ENCODE measurements at regions not wholly inside any gene's neighbourhood (a gene's known extent, or its start where the extent isn't known, plus 50 kb on each side); places are given as distances from the start of the nearest gene placed in this dataset.

- FAIRE-seq (no peak), DNase-seq (ENCODE audit: low read depth in 1 of 2, low spot score in 2 of 2) (no peak)
- H3K36me3 ChIP-seq (ENCODE audit: control insufficient read depth in 2 of 4, insufficient read depth in 4 of 4, low read length in 3 of 4): no peaks in the 10 kb centered on the region
- no peak overlapping the region for H4K8ac ChIP-seq (ENCODE audit: extremely low read depth, insufficient read depth, low read length)
- no peak overlapping the region for H3K14ac ChIP-seq (ENCODE audit: insufficient read length)
- no peak overlapping the region for H2BK12ac ChIP-seq (ENCODE audit: low read depth, low read length)
- H3K27ac ChIP-seq (ENCODE audit: low read depth, low read length): no peak overlapping the region
- H2BK120ac ChIP-seq (replicated peaks; ENCODE audit: low read depth, low read length): no peak overlapping the region
- H3K4me1 ChIP-seq (replicated peaks in 1 of 4; ENCODE audit: control insufficient read depth in 3 of 4, insufficient read depth in 4 of 4, low read length in 3 of 4): no peaks in the 10 kb centered on the region; a peak in 1 of 7 replicates
- no peak overlapping the region for H3K23ac ChIP-seq (ENCODE audit: insufficient read length)
- POLR2A ChIA-PET (ENCODE audit: partially characterized antibody): interaction anchor here (1.4 kb wide), 1 partner anchor 70 kb away, joined by 4 read pairs; no protein-coding TSS in a partner anchor
- no peak overlapping the region for H4K5ac ChIP-seq (ENCODE audit: insufficient read length, low read depth, low read length)
- H3K79me2 ChIP-seq (ENCODE audit: control insufficient read depth in 1 of 2, insufficient read depth in 2 of 2, low read length in 2 of 2): no peaks in the 10 kb centered on the region
- H3K4me2 ChIP-seq (ENCODE audit: insufficient read depth in 1 of 2, low read depth in 2 of 2, low read length in 2 of 2): no peak overlapping the region
- CTCF ChIA-PET (ENCODE audit: partially characterized antibody): interaction anchor here (0.9 to 1.3 kb wide), 2 partner anchors 17 to 111 kb away, joined by 3 read pairs; no protein-coding TSS in a partner anchor
- peaks cover 0 to 2% of the 10 kb centered on the region in 2 experiments for H4K20me1 ChIP-seq (replicated peaks in 1 of 2; ENCODE audit: control insufficient read depth in 1 of 2, insufficient read depth in 2 of 2, low read length in 2 of 2)
- no peak overlapping the region for H2BK20ac ChIP-seq (ENCODE audit: low read length)
- WGBS, 2 experiments (ENCODE audit: extremely low coverage in 1 of 2, insufficient coverage in 1 of 2, insufficient read length in 1 of 2, insufficient replicate concordance in 2 of 2, low coverage in 1 of 2, low lambda C conversion rate in 2 of 2, missing lambda C conversion rate in 1 of 2): 89% methylated on average over 7 of the region's 7 CpGs; no CpG with 5 or more reads in 1 of the 2 experiments
- no peak overlapping the region for H3K9ac ChIP-seq (replicated peaks in 1 of 4; ENCODE audit: extremely low read depth in 1 of 4, low read depth in 3 of 4, low read length in 3 of 4)
- H3K9me3 ChIP-seq (ENCODE audit: insufficient read depth in 2 of 2, low read depth in 1 of 2, low read length in 1 of 2): no peaks in the 10 kb centered on the region
- no peak overlapping the region for H3K4ac ChIP-seq (replicated peaks; ENCODE audit: insufficient read length, low read depth, low read length)
- no peaks in the 10 kb centered on the region for H3K27me3 ChIP-seq (replicated peaks in 1 of 4; ENCODE audit: control insufficient read depth in 3 of 4, extremely low read depth in 1 of 4, insufficient read depth in 3 of 4, low read length in 3 of 4)
- no peak overlapping the region for H3K56ac ChIP-seq (replicated peaks; ENCODE audit: insufficient read length, low read depth, low read length)
- H2BK5ac ChIP-seq (ENCODE audit: low read depth, low read length): no peak overlapping the region
- H2BK15ac ChIP-seq (ENCODE audit: low read length): no peak overlapping the region
- no peak overlapping the region for H3K18ac ChIP-seq (ENCODE audit: extremely low read depth, low read length)
- no peak overlapping the region for H3K4me3 ChIP-seq (ENCODE audit: extremely low read depth in 1 of 4, insufficient read depth in 2 of 4, low read depth in 3 of 4, low read length in 4 of 4)
- no peak overlapping the region for H2AFZ ChIP-seq (ENCODE audit: low read length)
- H2AK5ac ChIP-seq (ENCODE audit: low read depth, low read length): no peak overlapping the region
- H4K91ac ChIP-seq (replicated peaks; ENCODE audit: insufficient read length, low read length): no peak overlapping the region
- no peaks in the 10 kb centered on the region for H3K79me1 ChIP-seq (ENCODE audit: low read depth, low read length)
- no peaks in the 10 kb centered on the region for H3K23me2 ChIP-seq (ENCODE audit: low read depth, low read length)
- TF ChIP-seq USF2 (IDR thresholded peaks at IDR 0.05; ENCODE audit: low read length) (no peak), TBP (IDR thresholded peaks at IDR 0.05; ENCODE audit: low read depth, low read length) (no peak), TCF12 (IDR thresholded peaks at IDR 0.05; ENCODE audit: low read depth, low read length) (no peak), NRF1 (IDR thresholded peaks at IDR 0.05; ENCODE audit: low read depth, low read length) (no peak), ATF2 (IDR thresholded peaks at IDR 0.05; ENCODE audit: low read length) (no peak), SUZ12 (IDR thresholded peaks at IDR 0.05; ENCODE audit: low read length) (no peak), POLR2A (IDR thresholded peaks at IDR 0.05; ENCODE audit: control extremely low read depth in 1 of 2, low read depth in 2 of 2, low read length in 2 of 2) (no peak), SAP30 (IDR thresholded peaks at IDR 0.05; ENCODE audit: insufficient read depth, insufficient replicate concordance, low read length) (no peak), TEAD4 (IDR thresholded peaks at IDR 0.05; ENCODE audit: low read depth, low read length) (no peak), HDAC6 (IDR thresholded peaks at IDR 0.05; ENCODE audit: low read depth, low read length) (no peak), SIX5 (IDR thresholded peaks at IDR 0.05; ENCODE audit: low read depth, low read length) (no peak), GTF2F1 (IDR thresholded peaks at IDR 0.05; ENCODE audit: borderline replicate concordance, low read depth, low read length) (no peak), RBBP5 (IDR thresholded peaks at IDR 0.05; ENCODE audit: borderline replicate concordance, low read depth, low read length) (no peak)
Measured at GRCh38 chr10:118961436-118961835, 68.1 kb upstream of the NANOS1 start.

Measured in H1 (cell line).